IMR-90 (cell line): ENCODE measurements at regions not wholly inside any gene's neighbourhood (a gene's known extent, or its start where the extent isn't known, plus 50 kb on each side); places are given as distances from the start of the nearest gene placed in this dataset.

Source experiments
- ATAC-seq: fragments of 200-7000 bp; cut with Tn5 transposase; 2 replicates; pipeline ENCODE4 v1.9.1; 2020; ENCODE audit warnings: low read depth, mild to moderate bottlenecking, moderate library complexity
- BruUV-seq: library from RNA; stranded (reverse); fragments of 400-500 nt; replicated peaks from 2 replicates; lab custom pipeline; 2021; lab: Mats Ljungman, UMichigan
- CTCF ChIA-PET: fragments of 300-600 bp; formaldehyde crosslinking; extraction: SDS; loops from one replicate; lab custom pipeline; 2021; ENCODE audit warnings: antibody characterized with exemption; lab: Yijun Ruan, JAX
- POLR2A ChIA-PET: fragments of 300-600 bp; sonication (Branson Sonifier 250); formaldehyde crosslinking; loops from one replicate; lab custom pipeline; 2022; ENCODE audit warnings: antibody characterized with exemption; ENCODE audit not compliant: unreplicated experiment; lab: Charles Lee
- DNase-seq: peaks from one replicate; pipeline ENCODE4 v3.0.0; 2013
- H2AFZ ChIP-seq: replicated peaks from 2 replicates; pipeline ENCODE3; 2013; ENCODE audit warnings: low read length, mild to moderate bottlenecking; ENCODE audit not compliant: poor library complexity
- H2AK5ac ChIP-seq: 2 replicates; pipeline ENCODE4 v1.6.1; 2013; ENCODE audit warnings: low read depth, low read length, inconsistent platforms
- H2AK9ac ChIP-seq: replicated peaks from 2 replicates; pipeline ENCODE3; 2013; ENCODE audit warnings: mild to moderate bottlenecking, low read depth, low read length, moderate library complexity; ENCODE audit not compliant: poor library complexity
- H2BK120ac ChIP-seq: 2 replicates; pipeline ENCODE4 v1.6.1; 2013; ENCODE audit warnings: low read depth, low read length, inconsistent platforms
- H2BK15ac ChIP-seq: 3 replicates; pipeline ENCODE4 v1.6.1; 2013; ENCODE audit warnings: low read depth, low read length, inconsistent platforms
- H2BK20ac ChIP-seq: 2 replicates; pipeline ENCODE4 v1.6.1; 2013; ENCODE audit warnings: low read depth, mild to moderate bottlenecking, inconsistent platforms, low read length, moderate library complexity
- H2BK5ac ChIP-seq: 2 replicates; pipeline ENCODE4 v1.6.1; 2013; ENCODE audit warnings: mild to moderate bottlenecking, low read depth, low read length, inconsistent platforms; ENCODE audit not compliant: poor library complexity, severe bottlenecking
- H3K14ac ChIP-seq: replicated peaks from 2 replicates; pipeline ENCODE4 v1.6.1; 2013; ENCODE audit warnings: low read depth, low read length, inconsistent platforms
- H3K18ac ChIP-seq: 2 replicates; pipeline ENCODE4 v1.6.1; 2013; ENCODE audit warnings: low read depth, low read length, control low read depth
- H3K23ac ChIP-seq: 2 replicates; pipeline ENCODE4 v1.6.1; 2013; ENCODE audit warnings: low read depth, low read length, inconsistent platforms
- H3K27ac ChIP-seq: 2 replicates; pipeline ENCODE4 v1.5.1; 2013; ENCODE audit warnings: mild to moderate bottlenecking, control low read depth, low read length; ENCODE audit not compliant: insufficient read depth
- H3K27me3 ChIP-seq: 2 replicates; pipeline ENCODE4 v1.6.1; 2013; ENCODE audit warnings: low read length; ENCODE audit not compliant: control insufficient read depth, insufficient read depth
- H3K36me3 ChIP-seq: 2 replicates; pipeline ENCODE4 v1.6.1; 2013; ENCODE audit warnings: low read length, mixed read lengths; ENCODE audit not compliant: control insufficient read depth, insufficient read depth
- H3K4ac ChIP-seq: 2 replicates; pipeline ENCODE4 v1.6.1; 2013; ENCODE audit warnings: low read depth, low read length, inconsistent platforms
- H3K4me1 ChIP-seq: 2 replicates; pipeline ENCODE4 v1.6.1; 2013; ENCODE audit warnings: low read length, mixed read lengths; ENCODE audit not compliant: control insufficient read depth, insufficient read depth
- H3K4me2 ChIP-seq: 2 replicates; pipeline ENCODE4 v1.6.1; 2013; ENCODE audit warnings: low read depth, mild to moderate bottlenecking, control low read depth, low read length, moderate library complexity
- H3K4me3 ChIP-seq: 2 replicates; pipeline ENCODE4 v1.5.1; 2013; ENCODE audit warnings: low read depth, mild to moderate bottlenecking, control low read depth, low read length, moderate library complexity; ENCODE audit not compliant: insufficient read depth
- H3K56ac ChIP-seq: 2 replicates; pipeline ENCODE4 v1.6.1; 2013; ENCODE audit warnings: low read length, inconsistent platforms; ENCODE audit not compliant: insufficient read depth; ENCODE audit errors: extremely low read depth
- H3K79me1 ChIP-seq, 2 experiments: 2 replicates each; pipeline ENCODE4 v1.6.1; 2013; ENCODE audit warnings: low read length in 2 of 2, inconsistent platforms in 1 of 2, low read depth in 1 of 2
- H3K9ac ChIP-seq: 2 replicates; pipeline ENCODE4 v1.6.1; 2013; ENCODE audit warnings: low read depth, low read length, control low read depth
- H3K9me1 ChIP-seq: 2 replicates; pipeline ENCODE4 v1.6.1; 2013; ENCODE audit warnings: low read length, inconsistent platforms; ENCODE audit not compliant: insufficient read depth
- H3K9me3 ChIP-seq: 2 replicates; pipeline ENCODE4 v1.6.1; 2013; ENCODE audit warnings: low read length; ENCODE audit not compliant: control insufficient read depth, insufficient read depth
- H4K20me1 ChIP-seq: 2 replicates; pipeline ENCODE4 v1.6.1; 2013; ENCODE audit warnings: low read length, inconsistent platforms; ENCODE audit not compliant: insufficient read depth
- H4K5ac ChIP-seq: 2 replicates; pipeline ENCODE4 v1.6.1; 2013; ENCODE audit warnings: mild to moderate bottlenecking, low read depth, low read length, control low read depth
- H4K8ac ChIP-seq, 2 experiments: 2 replicates each; pipeline ENCODE4 v1.6.1; 2013; ENCODE audit warnings: low read depth in 2 of 2, low read length in 2 of 2, control low read depth in 1 of 2, inconsistent platforms in 1 of 2
- H4K91ac ChIP-seq: 2 replicates; pipeline ENCODE4 v1.6.1; 2013; ENCODE audit warnings: low read depth, low read length, inconsistent platforms; ENCODE audit not compliant: insufficient read depth
- BHLHE40 ChIP-seq: fragments of 150-350 bp; IDR thresholded peaks from 2 replicates; pipeline ENCODE4 v1.6.1; 2016; ENCODE audit warnings: mild to moderate bottlenecking, low read depth, low read length
- CEBPB ChIP-seq: IDR thresholded peaks from 2 replicates; pipeline ENCODE4 v1.6.1; 2012; ENCODE audit warnings: low read depth, low read length, improper control_type of control experiment
- CHD1 ChIP-seq: IDR thresholded peaks from 2 replicates; pipeline ENCODE4 v1.6.1; 2012; ENCODE audit warnings: low read depth, low read length, improper control_type of control experiment
- CTCF ChIP-seq: conservative IDR thresholded peaks from 2 replicates; pipeline ENCODE4 v1.5.1; 2012; ENCODE audit warnings: mild to moderate bottlenecking, low read depth, low read length, improper control_type of control experiment
- ELK1 ChIP-seq: fragments of 150-350 bp; IDR thresholded peaks from 2 replicates; pipeline ENCODE4 v1.6.1; 2016; ENCODE audit warnings: low read depth, mild to moderate bottlenecking, low read length, moderate library complexity, borderline replicate concordance
- FOS ChIP-seq: fragments of 150-350 bp; IDR thresholded peaks from 2 replicates; pipeline ENCODE4 v1.6.1; 2016; ENCODE audit warnings: low read depth, low read length
- MAFK ChIP-seq: IDR thresholded peaks from 2 replicates; pipeline ENCODE4 v1.6.1; 2012; ENCODE audit warnings: low read depth, low read length, improper control_type of control experiment
- MAZ ChIP-seq: IDR thresholded peaks from 2 replicates; pipeline ENCODE4 v1.6.1; 2012; ENCODE audit warnings: low read depth, mild to moderate bottlenecking, low read length, improper control_type of control experiment, moderate library complexity, borderline replicate concordance
- MXI1 ChIP-seq: IDR thresholded peaks from 2 replicates; pipeline ENCODE4 v1.6.1; 2012; ENCODE audit warnings: low read depth, mild to moderate bottlenecking, low read length, moderate library complexity, borderline replicate concordance
- NFE2L2 ChIP-seq: fragments of 150-350 bp; IDR thresholded peaks from 2 replicates; pipeline ENCODE4 v1.6.1; 2016; ENCODE audit warnings: low read depth, mild to moderate bottlenecking, low read length
- POLR2A ChIP-seq: IDR thresholded peaks from 2 replicates; pipeline ENCODE4 v1.6.1; 2012; ENCODE audit warnings: mild to moderate bottlenecking, low read depth, low read length
- RAD21 ChIP-seq: IDR thresholded peaks from 2 replicates; pipeline ENCODE4 v1.6.1; 2012; ENCODE audit warnings: low read length, improper control_type of control experiment
- RCOR1 ChIP-seq: IDR thresholded peaks from 2 replicates; pipeline ENCODE4 v1.6.1; 2012; ENCODE audit warnings: mild to moderate bottlenecking, low read length, improper control_type of control experiment; ENCODE audit not compliant: insufficient replicate concordance
- RFX5 ChIP-seq: IDR thresholded peaks from 2 replicates; pipeline ENCODE4 v1.8.0; 2012; ENCODE audit warnings: low read depth, mild to moderate bottlenecking, low read length, moderate library complexity
- SMC3 ChIP-seq: fragments of 150-350 bp; IDR thresholded peaks from 2 replicates; pipeline ENCODE4 v1.6.1; 2016; ENCODE audit warnings: low read depth, mild to moderate bottlenecking, antibody characterized with exemption, low read length, moderate library complexity
- WGBS, 2 experiments: methylation state at CpG; one replicate each; pipeline versions ENCODE4 v1.1.5 to v1.1.7; 2013; ENCODE audit warnings: missing lambda C conversion rate in 2 of 2; ENCODE audit not compliant: insufficient read length in 1 of 2; ENCODE audit errors: extremely low coverage in 2 of 2; 5-methylcytosine and 5-hydroxymethylcytosine counted together
- dilution Hi-C: fragments of 300-500 bp; cut with HindIII; formaldehyde crosslinking; loops from one replicate; pipeline ENCODE4 v1.14.3; 2018; ENCODE audit warnings: low sequenced_read_pairs; ENCODE audit not compliant: unreplicated experiment
- in situ Hi-C: fragments of 300-500 bp; cut with MboI; formaldehyde crosslinking; loops from 3 replicates; pipeline ENCODE4 v1.14.3; 2019; ENCODE audit warnings: low sequenced_read_pairs, inconsistent platforms, mixed read lengths
- intact Hi-C: fragments of 100-400 bp; cut with micrococcal nuclease; formaldehyde crosslinking; loops from 2 replicates; pipeline ENCODE4 v1.10.0; 2022
- TF ChIP-seq, protein P1 (sequence below): fragments of 150-350 bp; IDR thresholded peaks from 2 replicates; pipeline ENCODE4 v1.6.1; 2017; ENCODE audit warnings: mild to moderate bottlenecking, antibody characterized with exemption, low read length, low read depth

DNA sequence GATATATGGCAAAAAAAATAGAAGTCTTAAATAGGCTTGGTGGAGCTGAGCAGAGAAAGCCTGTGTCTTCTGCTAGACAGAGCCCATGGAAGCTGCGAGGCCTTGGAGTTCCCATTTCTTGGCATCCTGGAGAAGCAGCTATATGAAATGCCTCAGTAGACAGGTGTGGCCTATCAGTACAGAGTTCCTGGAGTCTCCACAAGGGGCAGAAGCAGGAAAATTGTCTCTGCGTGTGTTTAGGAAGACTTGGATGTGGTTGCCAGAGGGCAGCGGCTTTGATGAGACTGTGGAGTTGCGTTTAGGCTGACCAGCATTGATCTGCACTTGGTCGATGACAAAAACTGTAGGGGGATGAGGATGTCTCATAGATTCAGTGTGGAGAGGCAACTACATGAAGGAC lies 334.5 kb upstream of the SEL1L start:
- Histone ChIP-seq H2BK120ac (no peak overlapping the region), H3K27ac (no peak overlapping the region), H2AFZ (no peak overlapping the region), H3K18ac (no peak overlapping the region), H4K8ac (no peak overlapping the region), H4K5ac (no peak overlapping the region), H3K9me1 (no peaks in the 10 kb centered on the region), H4K20me1 (no peaks in the 10 kb centered on the region), H3K9ac (no peak overlapping the region), H2AK5ac (no peak overlapping the region), H3K27me3 (no peaks in the 10 kb centered on the region), H3K56ac (no peak overlapping the region), H3K36me3 (no peaks in the 10 kb centered on the region), H4K91ac (no peak overlapping the region), H3K79me1 (no peaks in the 10 kb centered on the region), H2AK9ac (no peak overlapping the region), H3K14ac (no peak overlapping the region), H3K4me2 (no peak overlapping the region), H2BK20ac (no peak overlapping the region), H3K23ac (no peak overlapping the region), H3K4me1 (no peaks in the 10 kb centered on the region), H2BK5ac (no peak overlapping the region), H2BK15ac (no peak overlapping the region), H3K4me3 (no peak overlapping the region), H3K9me3 (peaks cover 12% of the 10 kb centered on the region), H3K4ac (no peak overlapping the region)
- in situ Hi-C loops (no loop called here), intact Hi-C loops (no loop called here), dilution Hi-C loops (no loop called here)
- CTCF ChIA-PET: no interaction called here
- TF ChIP-seq RCOR1 (no peak), CHD1 (no peak), MXI1 (no peak), CTCF (no peak), CEBPB (no peak), SMC3 (no peak), BHLHE40 (no peak), POLR2A (no peak), RAD21 (no peak), MAFK (no peak), NFE2L2 (no peak), ELK1 (no peak), FOS (no peak), RFX5 (no peak), MAZ (no peak)
- TF ChIP-seq, protein P1, sequence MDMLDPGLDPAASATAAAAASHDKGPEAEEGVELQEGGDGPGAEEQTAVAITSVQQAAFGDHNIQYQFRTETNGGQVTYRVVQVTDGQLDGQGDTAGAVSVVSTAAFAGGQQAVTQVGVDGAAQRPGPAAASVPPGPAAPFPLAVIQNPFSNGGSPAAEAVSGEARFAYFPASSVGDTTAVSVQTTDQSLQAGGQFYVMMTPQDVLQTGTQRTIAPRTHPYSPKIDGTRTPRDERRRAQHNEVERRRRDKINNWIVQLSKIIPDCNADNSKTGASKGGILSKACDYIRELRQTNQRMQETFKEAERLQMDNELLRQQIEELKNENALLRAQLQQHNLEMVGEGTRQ: no peak
- no peak for DNase-seq
- POLR2A ChIA-PET: no interaction called here
- no peak for ATAC-seq
- WGBS, 2 experiments: 55% methylated on average over 2 of the region's 5 CpGs; no CpG with 5 or more reads in 1 of the 2 experiments
- BruUV-seq: no TSS peak
